ENCODE measurements at regions not wholly inside any gene's neighbourhood (a gene's known extent, or its start where the extent isn't known, plus 50 kb on each side); places are given as distances from the start of the nearest gene placed in this dataset.

GRCh38 chr19:5273782-5274181 lies 66.8 kb downstream of the PTPRS start:
- Histone ChIP-seq H2AFZ (ENCODE audit: insufficient read depth, low read depth, low read length, poor library complexity, severe bottlenecking) (no peak overlapping the region), H3K27ac (ENCODE audit: low read depth in 1 of 2, low read length in 2 of 2) (no peak overlapping the region), H3K4me2 (replicated peaks; ENCODE audit: extremely low read depth, low read length, poor library complexity, severe bottlenecking) (no peak overlapping the region), H3K9ac (ENCODE audit: insufficient read depth, low read length, poor library complexity, severe bottlenecking) (no peak overlapping the region), H4K20me1 (ENCODE audit: insufficient read depth, low read length) (no peaks in the 10 kb centered on the region), H3K4me1 (ENCODE audit: control insufficient read depth in 1 of 2, insufficient read depth in 2 of 2, low read length in 2 of 2) (no peaks in the 10 kb centered on the region), H3K4me3 (replicated peaks in 1 of 3; ENCODE audit: low read depth in 2 of 3, low read length in 3 of 3) (no peak overlapping the region), H3K79me2 (ENCODE audit: insufficient read depth, low read length) (no peaks in the 10 kb centered on the region), H3K27me3 (ENCODE audit: control insufficient read depth in 2 of 2, insufficient read depth in 2 of 2, low read length in 2 of 2) (no peaks in the 10 kb centered on the region), H3K9me3 (replicated peaks in 1 of 2; ENCODE audit: control insufficient read depth in 1 of 2, insufficient read depth in 1 of 2, low read length in 2 of 2) (no peaks in the 10 kb centered on the region), H3K36me3 (replicated peaks in 1 of 2; ENCODE audit: control insufficient read depth in 1 of 2, insufficient read depth in 2 of 2, low read length in 2 of 2) (no peaks in the 10 kb centered on the region)
- Mint-ChIP-seq H3K4me3 (no peak overlapping the region), H3K27ac (no peak overlapping the region), H3K27me3 (ENCODE audit: low read depth in 3 of 3) (peaks cover 1 to 10% (median 3%) of the 10 kb centered on the region in 3 donors), H3K4me1 (no peaks in the 10 kb centered on the region), H3K9me3 (peaks cover 0 to 3% (median 0%) of the 10 kb centered on the region in 7 donors), H3K36me3 (no peaks in the 10 kb centered on the region)
- no peak for DNase-seq
- no peak for TF ChIP-seq CTCF (IDR thresholded peaks at IDR 0.05)
- intact Hi-C loops (cut with micrococcal nuclease) = no loop called here
- 99% methylated on average over 6 of the region's 7 CpGs for WGBS (ENCODE audit: insufficient coverage)

GRCh38 chr19:5271145-5271544 lies 69.5 kb downstream of the PTPRS start:
- TF ChIP-seq CTCF (IDR thresholded peaks at IDR 0.05) = no peak
- Histone ChIP-seq H3K36me3 (replicated peaks in 1 of 2; ENCODE audit: control insufficient read depth in 1 of 2, insufficient read depth in 2 of 2, low read length in 2 of 2) (no peaks in the 10 kb centered on the region), H3K4me1 (ENCODE audit: control insufficient read depth in 1 of 2, insufficient read depth in 2 of 2, low read length in 2 of 2) (no peaks in the 10 kb centered on the region), H3K9ac (ENCODE audit: insufficient read depth, low read length, poor library complexity, severe bottlenecking) (no peak overlapping the region), H3K27me3 (ENCODE audit: control insufficient read depth in 2 of 2, insufficient read depth in 2 of 2, low read length in 2 of 2) (no peaks in the 10 kb centered on the region), H3K9me3 (replicated peaks in 1 of 2; ENCODE audit: control insufficient read depth in 1 of 2, insufficient read depth in 1 of 2, low read length in 2 of 2) (no peaks in the 10 kb centered on the region), H3K4me3 (replicated peaks in 1 of 3; ENCODE audit: low read depth in 2 of 3, low read length in 3 of 3) (no peak overlapping the region), H4K20me1 (ENCODE audit: insufficient read depth, low read length) (no peaks in the 10 kb centered on the region), H3K4me2 (replicated peaks; ENCODE audit: extremely low read depth, low read length, poor library complexity, severe bottlenecking) (no peak overlapping the region), H3K79me2 (ENCODE audit: insufficient read depth, low read length) (no peaks in the 10 kb centered on the region), H2AFZ (ENCODE audit: insufficient read depth, low read depth, low read length, poor library complexity, severe bottlenecking) (no peak overlapping the region), H3K27ac (ENCODE audit: low read depth in 1 of 2, low read length in 2 of 2) (no peak overlapping the region)
- H3K4me3 Mint-ChIP-seq = no peak overlapping the region
- H3K36me3 Mint-ChIP-seq = no peaks in the 10 kb centered on the region
- WGBS (ENCODE audit: insufficient coverage) = 81% methylated on average over 9 of the region's 10 CpGs
- H3K27me3 Mint-ChIP-seq (ENCODE audit: low read depth in 3 of 3) = peaks cover 3 to 7% (median 5%) of the 10 kb centered on the region in 3 donors
- no peak overlapping the region for H3K27ac Mint-ChIP-seq
- H3K4me1 Mint-ChIP-seq = no peaks in the 10 kb centered on the region
- peaks cover 0 to 3% (median 0%) of the 10 kb centered on the region in 7 donors for H3K9me3 Mint-ChIP-seq
- intact Hi-C loops (cut with micrococcal nuclease) = no loop called here
- no peak for DNase-seq

All from CD14-positive monocyte (primary cell).